ENCODE measurements at regions not wholly inside any gene's neighbourhood (a gene's known extent, or its start where the extent isn't known, plus 50 kb on each side); places are given as distances from the start of the nearest gene placed in this dataset.

- no peaks in the 10 kb centered on the region for H3K9me3 Mint-ChIP-seq
- no peak overlapping the region for H3K27ac Mint-ChIP-seq
- no peaks in the 10 kb centered on the region for H3K36me3 Mint-ChIP-seq (ENCODE audit: low read depth)
- TF ChIP-seq CTCF (IDR thresholded peaks at IDR 0.05): no peak
- peaks cover 26% of the 10 kb centered on the region for H3K4me1 Mint-ChIP-seq
- H3K27me3 Mint-ChIP-seq (ENCODE audit: low read depth, poor library complexity): peaks cover 91% of the 10 kb centered on the region
- no peak overlapping the region for H3K4me3 Mint-ChIP-seq
- peak; percentile 1 for DNase-seq
These were observed 186.3 kb upstream of the GSE1 start for GRCh38 chr16:85426806-85427205.

GRCh38 chr16:85428168-85428898, 184.8 kb upstream of the GSE1 start:
- H3K36me3 Mint-ChIP-seq (ENCODE audit: low read depth): no peaks in the 10 kb centered on the region
- DNase-seq: peak; percentile 47
- no peaks in the 10 kb centered on the region for H3K9me3 Mint-ChIP-seq

GRCh38 chr16:85428899-85429775, 184.0 kb upstream of the GSE1 start:
- no peaks in the 10 kb centered on the region for H3K36me3 Mint-ChIP-seq (ENCODE audit: low read depth)
- DNase-seq: peak; percentile 2
- no peak overlapping the region for H3K4me3 Mint-ChIP-seq
- TF ChIP-seq CTCF (IDR thresholded peaks at IDR 0.05): no peak
- peaks cover 89% of the 10 kb centered on the region for H3K27me3 Mint-ChIP-seq (ENCODE audit: low read depth, poor library complexity)
- H3K27ac Mint-ChIP-seq: no peak overlapping the region
- H3K9me3 Mint-ChIP-seq: no peaks in the 10 kb centered on the region
- H3K4me1 Mint-ChIP-seq: peaks cover 25% of the 10 kb centered on the region

More at GRCh38 chr16:85428168-85428898, 184.8 kb upstream of the GSE1 start:
- peaks cover 90% of the 10 kb centered on the region for H3K27me3 Mint-ChIP-seq (ENCODE audit: low read depth, poor library complexity)
- peaks cover 19% of the 10 kb centered on the region for H3K4me1 Mint-ChIP-seq
- TF ChIP-seq CTCF (IDR thresholded peaks at IDR 0.05): peak; percentile 32
- H3K27ac Mint-ChIP-seq: no peak overlapping the region
- H3K4me3 Mint-ChIP-seq: no peak overlapping the region

- DNase-seq: peak; percentile 0
- peaks cover 25% of the 10 kb centered on the region for H3K4me1 Mint-ChIP-seq
These were observed 183.2 kb upstream of the GSE1 start for GRCh38 chr16:85429776-85430522.

More at GRCh38 chr16:85429776-85430522, 183.2 kb upstream of the GSE1 start:
- H3K36me3 Mint-ChIP-seq (ENCODE audit: low read depth): no peaks in the 10 kb centered on the region
- H3K27me3 Mint-ChIP-seq (ENCODE audit: low read depth, poor library complexity): peaks cover 82% of the 10 kb centered on the region
- H3K27ac Mint-ChIP-seq: no peak overlapping the region
- no peak overlapping the region for H3K4me3 Mint-ChIP-seq
- no peaks in the 10 kb centered on the region for H3K9me3 Mint-ChIP-seq
- no peak for TF ChIP-seq CTCF (IDR thresholded peaks at IDR 0.05)

All from nephron progenitor cell (in vitro differentiated cells).